Right renal pelvis (tissue), 4 donors: ENCODE measurements at regions not wholly inside any gene's neighbourhood (a gene's known extent, or its start where the extent isn't known, plus 50 kb on each side); places are given as distances from the start of the nearest gene placed in this dataset.
"Not testable (repeated sequence)": the region's sequence is repeated elsewhere in the genome, so short reads cannot be mapped to it uniquely, and the experiment has no call there.

Source experiments
- DNase-seq, 4 donors: peaks; one replicate each; pipeline ENCODE4 v3.0.0-alpha.2; 2013; ENCODE audit warnings: low read depth in 4 of 4, low spot score in 3 of 4, missing footprints in 1 of 4

DNA sequence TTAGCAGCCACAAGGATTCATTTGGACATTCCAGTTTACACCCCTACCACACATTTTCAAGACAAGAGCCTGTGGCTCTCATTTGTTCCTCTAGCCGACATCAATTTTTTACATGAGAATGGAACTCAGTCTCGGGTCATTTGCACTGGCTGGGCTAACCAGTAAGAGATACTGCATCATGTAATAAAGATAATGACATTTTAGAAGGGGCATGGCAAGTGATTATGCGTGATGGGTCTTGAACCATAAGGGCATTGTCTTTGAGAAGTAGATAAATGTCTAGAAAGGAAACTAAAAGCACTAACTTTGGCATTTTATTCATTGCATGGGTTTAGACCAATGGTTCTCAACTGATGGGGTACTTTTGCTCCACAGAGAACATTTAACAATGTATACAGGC is 146.0 kb upstream of the GRM7 start:
- no peak for DNase-seq

DNA sequence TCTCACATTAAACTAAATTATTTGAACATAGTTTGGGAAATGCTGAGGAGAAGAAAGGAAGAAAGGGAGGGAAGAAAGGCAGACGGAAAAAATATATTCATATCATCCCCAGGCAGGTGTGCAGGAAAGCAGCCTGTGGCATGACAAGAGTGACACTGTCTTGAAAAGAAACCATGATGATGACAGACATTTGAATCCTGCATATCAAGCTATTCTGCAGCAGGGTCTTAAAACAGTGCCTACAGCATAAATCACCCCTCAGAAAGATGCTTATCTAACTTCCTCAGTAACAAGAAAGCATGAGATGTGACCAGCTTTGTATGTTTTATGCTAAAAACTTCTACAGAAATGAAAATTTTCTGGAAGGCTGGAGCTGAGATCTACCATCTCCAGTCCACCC is 144.5 kb upstream of the GRM7 start:
- no peak for DNase-seq

DNA sequence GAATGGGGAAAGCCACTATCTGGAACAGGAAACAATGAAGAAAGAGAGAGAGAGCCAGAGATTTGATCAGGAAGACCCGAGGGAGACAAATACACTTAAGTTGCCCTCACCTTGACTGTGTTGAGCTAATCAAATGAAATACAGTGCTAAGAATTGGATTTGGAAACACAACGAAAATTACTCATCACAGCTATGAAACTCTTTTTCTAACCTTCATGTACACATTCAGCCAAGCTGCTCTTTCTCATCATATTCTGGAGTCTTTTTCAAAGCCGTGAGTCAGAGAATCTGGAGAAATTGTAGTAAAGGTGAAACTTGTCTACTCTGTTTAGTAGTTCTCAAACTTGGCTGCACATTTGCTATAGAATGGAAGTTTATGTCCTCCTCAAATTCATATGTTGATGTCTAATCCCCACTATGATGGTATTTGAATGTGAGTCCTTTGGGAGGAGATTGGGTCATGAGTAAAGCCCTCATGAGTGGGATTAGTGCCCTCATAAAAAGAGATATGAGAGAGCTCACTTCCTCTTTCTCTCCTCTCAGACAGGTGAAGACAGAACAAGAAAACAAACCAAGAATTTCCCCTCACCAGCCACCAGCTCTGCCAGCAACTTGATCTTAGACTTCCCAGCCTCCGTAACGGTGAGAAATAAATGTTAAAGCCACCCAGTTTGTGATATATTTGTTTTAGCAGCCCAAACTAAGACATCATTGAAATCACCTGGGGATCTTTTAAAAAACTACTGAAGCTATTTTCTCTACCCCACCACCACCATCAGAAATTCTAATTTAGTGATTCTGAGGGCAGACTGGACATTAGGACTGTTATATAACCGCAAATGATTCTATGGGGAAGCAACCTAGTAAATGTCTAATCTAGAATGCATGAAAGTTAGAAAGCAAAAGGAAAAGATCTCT is 143.6 kb upstream of the GRM7 start:
- DNase-seq: no peak

GRCh38 chr3:6719999-6720398 is 140.9 kb upstream of the GRM7 start:
- no peak for DNase-seq

GRCh38 chr3:6721491-6721890 is 139.4 kb upstream of the GRM7 start:
- no peak for DNase-seq

- no peak for DNase-seq
These were observed 137.7 kb upstream of the GRM7 start for GRCh38 chr3:6723205-6723604.

GRCh38 chr3:6726811-6727210 is 134.1 kb upstream of the GRM7 start:
- no peak for DNase-seq

GRCh38 chr3:6732807-6733206 is 128.1 kb upstream of the GRM7 start:
- no peak for DNase-seq

- no peak for DNase-seq
These were observed 127.1 kb upstream of the GRM7 start for GRCh38 chr3:6733699-6734394.

- DNase-seq: no peak
These were observed 126.5 kb upstream of the GRM7 start for GRCh38 chr3:6734395-6734746.

GRCh38 chr3:6736836-6737629 is 123.9 kb upstream of the GRM7 start:
- no peak for DNase-seq

DNA sequence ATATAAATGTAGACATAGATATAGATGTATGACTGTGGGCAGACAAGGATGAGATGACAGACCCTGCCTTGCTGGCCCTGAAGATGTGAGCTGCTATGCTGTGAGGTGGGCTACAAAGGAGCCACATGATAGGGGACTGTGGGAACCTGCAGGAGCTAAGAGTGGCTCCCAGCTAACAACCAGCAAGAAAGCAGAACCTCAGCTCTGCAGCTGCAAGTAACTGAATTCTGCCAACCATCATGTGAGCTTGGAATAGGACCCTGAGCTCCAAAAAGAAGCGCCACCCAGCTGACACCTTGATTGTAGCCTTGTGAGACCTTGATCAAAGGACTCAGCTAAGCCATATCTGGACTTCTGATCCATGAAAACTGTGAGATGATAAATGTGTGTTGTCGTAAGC is 123.3 kb upstream of the GRM7 start:
- no peak for DNase-seq

- DNase-seq: no peak
These were observed 121.6 kb upstream of the GRM7 start for GRCh38 chr3:6739288-6739687.

DNA sequence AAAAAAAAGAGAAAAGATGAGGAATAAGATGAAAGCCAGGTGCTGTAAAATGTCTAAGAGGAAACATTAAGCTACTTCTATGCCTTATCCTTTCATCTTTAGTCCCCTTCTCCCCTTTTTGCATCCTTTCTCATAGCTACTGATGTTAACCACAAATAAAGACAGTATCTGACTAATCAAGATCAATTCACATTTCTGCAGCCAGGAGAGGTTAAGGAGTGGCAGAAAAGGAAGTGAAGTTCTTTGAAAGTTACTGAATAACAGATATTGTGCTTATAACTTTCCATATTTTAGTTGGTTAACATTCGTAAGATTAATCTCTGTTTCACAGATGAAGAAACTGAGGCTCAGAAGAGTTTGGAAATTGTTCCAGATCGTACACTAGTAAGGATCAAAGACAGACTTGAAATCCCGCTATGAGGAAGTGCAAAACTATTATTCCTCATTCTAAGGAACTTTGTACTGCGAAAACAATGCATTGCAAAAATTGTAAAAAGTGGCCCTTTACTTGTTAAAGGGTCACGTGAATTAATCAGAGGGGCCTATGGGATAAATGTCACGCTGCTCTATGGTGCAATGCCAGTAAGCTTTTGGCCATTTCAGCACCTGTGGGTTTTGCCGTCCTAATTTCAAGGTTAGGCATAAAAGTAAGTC is 117.7 kb upstream of the GRM7 start:
- no peak for DNase-seq

DNA sequence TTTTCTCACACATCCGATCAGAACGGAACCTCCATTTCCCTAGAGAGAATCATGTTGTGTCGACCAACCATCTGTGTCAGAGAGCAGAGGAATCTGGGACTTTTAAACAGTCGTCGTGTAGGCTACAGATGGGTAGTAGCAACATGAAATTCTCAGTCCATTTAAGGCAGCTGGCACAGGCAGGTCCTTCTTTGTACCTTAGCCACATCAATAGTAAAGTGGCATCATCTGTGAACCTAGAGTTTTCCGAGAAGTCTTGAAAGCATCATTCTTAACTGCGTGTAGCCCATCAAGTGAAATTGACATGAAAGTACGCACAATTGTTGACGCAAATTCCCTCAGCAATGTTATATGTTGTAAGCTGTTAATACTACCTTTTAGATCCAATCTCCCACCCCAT is 114.5 kb upstream of the GRM7 start:
- DNase-seq: no peak

GRCh38 chr3:6747017-6747416 is 113.9 kb upstream of the GRM7 start:
- no peak for DNase-seq

- DNase-seq: no peak
These were observed 110.1 kb upstream of the GRM7 start for GRCh38 chr3:6750782-6751181.

DNA sequence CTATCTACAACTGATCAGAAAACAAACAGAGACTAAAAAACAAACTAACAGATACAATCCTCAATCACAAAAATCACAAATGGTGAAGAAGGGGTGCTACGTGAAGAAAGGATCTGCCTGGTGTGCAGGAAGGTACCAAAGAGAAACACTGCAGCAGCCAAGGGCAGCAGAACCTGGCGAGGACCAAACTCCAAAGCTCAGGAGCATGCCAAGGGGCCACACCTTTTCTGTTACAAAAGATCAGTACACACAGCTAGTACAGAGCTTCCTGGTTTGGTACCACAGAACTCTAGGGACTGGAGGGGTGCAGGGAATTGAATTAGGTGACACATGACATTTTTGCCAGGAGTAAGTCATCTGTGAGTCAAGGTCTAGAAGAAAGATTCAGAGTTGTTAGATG is 107.4 kb upstream of the GRM7 start:
- no peak for DNase-seq

DNA sequence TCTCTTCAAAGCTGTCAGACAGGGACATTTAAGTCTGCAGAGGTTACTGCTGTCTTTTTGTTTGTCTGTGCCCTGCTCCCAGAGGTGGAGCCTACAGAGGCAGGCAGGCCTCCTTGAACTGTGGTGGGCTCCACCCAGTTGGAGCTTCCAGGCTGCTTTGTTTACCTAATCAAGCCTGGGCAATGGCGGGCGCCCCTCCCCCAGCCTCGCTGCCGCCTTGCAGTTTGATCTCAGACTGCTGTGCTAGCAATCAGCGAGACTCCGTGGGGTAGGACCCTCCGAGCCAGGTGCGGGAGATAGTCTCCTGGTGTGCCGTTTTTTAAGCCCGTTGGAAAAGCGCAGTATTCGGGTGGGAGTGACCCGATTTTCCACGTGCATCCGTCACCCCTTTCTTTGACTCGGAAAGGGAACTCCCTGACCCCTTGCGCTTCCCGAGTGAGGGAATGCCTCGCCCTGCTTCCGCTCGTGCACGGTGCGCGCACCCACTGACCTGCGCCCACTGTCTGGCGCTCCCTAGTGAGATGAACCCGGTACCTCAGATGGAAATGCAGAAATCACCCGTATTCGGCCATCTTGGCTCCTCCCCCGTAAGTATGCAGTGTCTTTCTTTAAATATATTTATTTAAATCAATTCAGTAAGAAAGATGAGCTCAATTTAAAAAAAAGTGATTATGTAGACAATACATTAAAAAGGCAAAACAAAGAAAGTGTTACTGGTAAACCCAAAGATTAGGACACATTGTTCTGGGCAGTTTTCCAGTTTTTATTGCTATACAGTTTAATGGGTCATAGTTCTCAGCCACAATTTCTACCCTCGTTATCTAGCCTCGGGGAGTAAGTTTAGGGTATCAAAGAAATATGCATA is 91.2 kb upstream of the GRM7 start:
- DNase-seq: not testable (repeated sequence)

- DNase-seq: no peak
These were observed 90.6 kb upstream of the GRM7 start for GRCh38 chr3:6770397-6770690.
